ENCODE measurements at regions not wholly inside any gene's neighbourhood (a gene's known extent, or its start where the extent isn't known, plus 50 kb on each side); places are given as distances from the start of the nearest gene placed in this dataset.
A peak's percentile ranks its signal among the peaks of the same experiment; 100 is the strongest.

- FAIRE-seq (no peak), DNase-seq (ENCODE audit: low read depth, low spot score) (peak; percentile 16)
- Histone ChIP-seq H3K4me2 (ENCODE audit: insufficient read depth, low read length) (no peak overlapping the region), H3K27ac (ENCODE audit: insufficient read depth, low read depth, low read length) (no peak overlapping the region), H3K9me1 (replicated peaks; ENCODE audit: control insufficient read depth, extremely low read depth, insufficient read depth, low read length) (no peaks in the 10 kb centered on the region), H3K36me3 (ENCODE audit: control insufficient read depth in 2 of 2, extremely low read depth in 1 of 2, insufficient read depth in 2 of 2, low read length in 2 of 2) (no peaks in the 10 kb centered on the region), H3K27me3 (ENCODE audit: control insufficient read depth in 2 of 2, insufficient read depth in 2 of 2, low read length in 2 of 2) (no peaks in the 10 kb centered on the region), H3K79me2 (ENCODE audit: control insufficient read depth, insufficient read depth, low read length) (no peaks in the 10 kb centered on the region), H3K9me3 (replicated peaks; ENCODE audit: control insufficient read depth, insufficient read depth, low read length) (peaks cover 2% of the 10 kb centered on the region), H3K4me1 (ENCODE audit: control insufficient read depth, extremely low read depth, insufficient read depth, low read length) (no peaks in the 10 kb centered on the region), H3K4me3 (replicated peaks in 1 of 3; ENCODE audit: insufficient read depth in 1 of 3, low read depth in 1 of 3, low read length in 3 of 3) (no peak overlapping the region), H2AFZ (ENCODE audit: low read depth, low read length) (peak overlapping the region; percentile 27), H4K20me1 (replicated peaks; ENCODE audit: control insufficient read depth, extremely low read depth, insufficient read depth, low read length) (no peaks in the 10 kb centered on the region), H3K9ac (replicated peaks; ENCODE audit: extremely low read depth, insufficient read depth, low read length) (no peak overlapping the region)
- TF ChIP-seq MAX (IDR thresholded peaks at IDR 0.05; ENCODE audit: insufficient read depth, insufficient read length) (no peak), FOS (IDR thresholded peaks at IDR 0.05; ENCODE audit: borderline replicate concordance, insufficient read depth, low read length) (peak; percentile 42), JUN (IDR thresholded peaks at IDR 0.05; ENCODE audit: borderline replicate concordance, insufficient read depth, insufficient read length, low read depth) (no peak), POLR2AphosphoS5 (IDR thresholded peaks at IDR 0.05; ENCODE audit: insufficient read depth, low read depth, low read length) (no peak), CTCF (IDR thresholded peaks at IDR 0.05; ENCODE audit: extremely low read depth in 1 of 2, insufficient read depth in 1 of 2, low read depth in 1 of 2, low read length in 2 of 2) (no peak), GATA2 (IDR thresholded peaks at IDR 0.05; ENCODE audit: insufficient read depth, insufficient read length, low read depth, low read length) (peak; percentile 21), POLR2A (IDR thresholded peaks at IDR 0.05; ENCODE audit: low read depth, low read length) (no peak), EZH2 (IDR thresholded peaks at IDR 0.05; ENCODE audit: borderline replicate concordance, low read depth, low read length, severe bottlenecking) (no peak), MYC (IDR thresholded peaks at IDR 0.05; ENCODE audit: low read depth, low read length) (no peak)
- intact Hi-C loops (cut with micrococcal nuclease): no loop called here
- ChIA-PET POLR2A (no interaction called here), CTCF (interaction anchor here (1.1 kb wide), 1 partner anchor 276 kb away, joined by 3 read pairs; no protein-coding TSS in a partner anchor)
- no TSS peak for BruUV-seq (replicated peaks)
- dilution Hi-C loops (cut with MboI; ENCODE audit: extremely low pct_ligation_motif_present, low sequenced_read_pairs): no loop called here
These were observed 1125.4 kb downstream of the EFNA5 start for GRCh38 chr5:106545325-106545724.

Measured in endothelial cell of umbilical vein (primary cell).